Lung (tissue), 11 donors: ENCODE measurements at regions not wholly inside any gene's neighbourhood (a gene's known extent, or its start where the extent isn't known, plus 50 kb on each side); places are given as distances from the start of the nearest gene placed in this dataset.
A peak's percentile ranks its signal among the peaks of the same experiment; 100 is the strongest.

Experiments
- ATAC-seq: fragments of 200-7000 bp; cut with Tn5 transposase; one replicate; pipeline ENCODE4 v1.9.1; 2020; ENCODE audit warnings: moderate number of reproducible peaks; ENCODE audit not compliant: insufficient read depth, low FRiP score
- DNase-seq, 3 donors: peaks; one replicate each; pipeline ENCODE4 v3.0.0-alpha.2; 2013 to 2017
- H3K27ac ChIP-seq, 2 donors: one replicate each; pipeline ENCODE4 v1.5.1; 2013; ENCODE audit warnings: mild to moderate bottlenecking in 2 of 2, moderate library complexity in 2 of 2, control low read depth in 1 of 2, inconsistent platforms in 1 of 2, low read depth in 1 of 2, low read length in 1 of 2
- H3K27me3 ChIP-seq, 3 donors: one replicate each; pipeline ENCODE4 v1.5.1; 2013; ENCODE audit warnings: low read length in 2 of 3; ENCODE audit not compliant: control insufficient read depth in 3 of 3, insufficient read depth in 3 of 3
- H3K36me3 ChIP-seq, 4 donors: one replicate each; pipeline ENCODE4 v1.5.1; 2013; ENCODE audit warnings: low read length in 4 of 4, mild to moderate bottlenecking in 1 of 4, moderate library complexity in 1 of 4; ENCODE audit not compliant: control insufficient read depth in 4 of 4, insufficient read depth in 4 of 4
- H3K4me1 ChIP-seq, 5 donors: one replicate each; pipeline ENCODE4 v1.5.1; 2013; ENCODE audit warnings: low read length in 5 of 5, mild to moderate bottlenecking in 2 of 5, moderate library complexity in 1 of 5; ENCODE audit not compliant: control insufficient read depth in 5 of 5, insufficient read depth in 5 of 5
- H3K4me3 ChIP-seq: one replicate; pipeline ENCODE4 v1.5.1; 2013; ENCODE audit warnings: mild to moderate bottlenecking, control low read depth, moderate library complexity
- H3K9ac ChIP-seq, 2 donors: one replicate each; pipeline ENCODE4 v1.5.1; 2013; ENCODE audit warnings: low read length in 2 of 2, control low read depth in 1 of 2; ENCODE audit not compliant: insufficient read depth in 1 of 2
- H3K9me3 ChIP-seq, 4 donors: one replicate each; pipeline ENCODE4 v1.5.1; 2013; ENCODE audit warnings: low read length in 3 of 4, mild to moderate bottlenecking in 1 of 4, moderate library complexity in 1 of 4; ENCODE audit not compliant: control insufficient read depth in 4 of 4, insufficient read depth in 3 of 4
- whole genome bisulfite sequencing, 2 donors: extraction: QIAGEN DNeasy Blood & Tissue Kit; methylation state at CpG; one replicate each; pipeline ENCODE4 v1.1.7; 2013; 5-methylcytosine and 5-hydroxymethylcytosine counted together
- TF ChIP-seq, protein P1 (sequence below): IDR thresholded peaks from 2 replicates; pipeline ENCODE4 v1.5.1; 2012; ENCODE audit warnings: mild to moderate bottlenecking; ENCODE audit errors: control extremely low read depth, extremely low read depth
- donor health status: control.
- donor health status: control.
- donor health status: Bipolar disorder and iron deficiency.
- donor health status: healthy.
- donor health status: DM: yes; HTN: yes; CAD: no.

DNA sequence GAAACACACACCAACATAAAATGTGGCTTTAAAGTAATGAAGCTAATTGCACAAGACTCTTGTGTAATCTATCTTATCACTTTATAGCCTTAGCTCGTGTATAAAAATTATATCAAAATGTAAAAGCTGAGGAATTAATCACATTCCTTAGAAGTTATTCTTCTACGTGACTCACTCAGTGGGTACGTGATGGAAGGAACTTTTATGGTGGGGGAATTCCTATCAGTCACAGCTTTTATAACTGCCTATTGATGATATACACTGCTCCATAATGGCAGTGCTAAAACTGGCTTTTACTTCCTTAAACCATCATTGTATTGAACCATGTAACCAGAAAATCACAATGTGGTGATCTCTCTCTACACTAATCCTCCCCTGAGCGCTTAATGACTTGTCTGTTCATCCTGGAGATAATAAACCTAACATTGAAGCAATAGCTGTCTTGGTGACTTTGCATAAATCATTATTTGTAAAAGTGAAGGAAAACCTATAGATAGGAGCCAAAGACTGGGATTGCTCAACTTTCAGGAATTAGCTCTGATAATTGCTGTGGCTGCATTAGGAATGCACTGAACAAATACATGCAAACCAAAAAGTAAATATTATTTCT lies 276.7 kb downstream of the GBA3 start:
- Histone ChIP-seq H3K36me3 (no peaks in the 10 kb centered on the region), H3K4me1 (peaks cover 0 to 4% (median 0%) of the 10 kb centered on the region in 5 donors), H3K4me3 (no peak overlapping the region), H3K9me3 (peaks cover 0 to 3% (median 0%) of the 10 kb centered on the region in 4 donors), H3K9ac (no peak overlapping the region), H3K27me3 (no peaks in the 10 kb centered on the region), H3K27ac (no peak overlapping the region)
- no peak for ATAC-seq
- WGBS, 2 donors, result 75 to 83% methylated on average over 4 of the region's 4 CpGs
- TF ChIP-seq, protein P1, sequence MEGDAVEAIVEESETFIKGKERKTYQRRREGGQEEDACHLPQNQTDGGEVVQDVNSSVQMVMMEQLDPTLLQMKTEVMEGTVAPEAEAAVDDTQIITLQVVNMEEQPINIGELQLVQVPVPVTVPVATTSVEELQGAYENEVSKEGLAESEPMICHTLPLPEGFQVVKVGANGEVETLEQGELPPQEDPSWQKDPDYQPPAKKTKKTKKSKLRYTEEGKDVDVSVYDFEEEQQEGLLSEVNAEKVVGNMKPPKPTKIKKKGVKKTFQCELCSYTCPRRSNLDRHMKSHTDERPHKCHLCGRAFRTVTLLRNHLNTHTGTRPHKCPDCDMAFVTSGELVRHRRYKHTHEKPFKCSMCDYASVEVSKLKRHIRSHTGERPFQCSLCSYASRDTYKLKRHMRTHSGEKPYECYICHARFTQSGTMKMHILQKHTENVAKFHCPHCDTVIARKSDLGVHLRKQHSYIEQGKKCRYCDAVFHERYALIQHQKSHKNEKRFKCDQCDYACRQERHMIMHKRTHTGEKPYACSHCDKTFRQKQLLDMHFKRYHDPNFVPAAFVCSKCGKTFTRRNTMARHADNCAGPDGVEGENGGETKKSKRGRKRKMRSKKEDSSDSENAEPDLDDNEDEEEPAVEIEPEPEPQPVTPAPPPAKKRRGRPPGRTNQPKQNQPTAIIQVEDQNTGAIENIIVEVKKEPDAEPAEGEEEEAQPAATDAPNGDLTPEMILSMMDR, result no peak
- peak in 1 of 3 donors; percentile 32 for DNase-seq

GRCh38 chr4:22962295-22962694 lies 269.6 kb downstream of the GBA3 start:
- no peak overlapping the region for H3K27ac ChIP-seq
- DNase-seq (peak in 2 of 3 donors; percentile 58 to 67), ATAC-seq (no peak)
- 29 to 33% methylated on average over 4 of the region's 4 CpGs for WGBS, 2 donors
- no peaks in the 10 kb centered on the region for H3K9me3 ChIP-seq
- H3K27me3 ChIP-seq, result no peaks in the 10 kb centered on the region
- peaks cover 0 to 4% (median 0%) of the 10 kb centered on the region in 5 donors for H3K4me1 ChIP-seq
- no peak overlapping the region for H3K9ac ChIP-seq
- TF ChIP-seq, protein P1, result no peak
- H3K36me3 ChIP-seq, result no peaks in the 10 kb centered on the region
- H3K4me3 ChIP-seq, result no peak overlapping the region

DNA sequence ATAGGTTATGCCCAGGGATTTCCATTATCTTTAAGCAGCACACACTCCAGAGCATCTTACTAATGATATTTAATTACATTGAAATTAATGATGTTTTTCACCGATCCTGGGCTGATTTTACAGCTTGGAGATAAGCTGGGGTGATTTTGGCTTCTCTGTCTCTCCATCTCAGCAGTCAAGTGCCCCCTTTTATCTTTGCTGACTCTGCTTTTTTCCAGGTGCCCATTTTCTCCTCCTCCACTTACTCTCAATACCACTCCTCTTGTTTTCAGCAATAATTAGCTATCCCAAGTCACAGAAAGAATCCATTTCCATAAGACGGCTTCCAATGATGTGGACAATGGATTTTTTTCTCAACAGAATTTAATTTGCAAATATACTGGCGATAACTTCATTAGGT lies 266.7 kb downstream of the GBA3 start:
- no peak for DNase-seq
- Histone ChIP-seq H3K27me3 (no peaks in the 10 kb centered on the region), H3K27ac (no peak overlapping the region), H3K9ac (no peak overlapping the region), H3K9me3 (no peaks in the 10 kb centered on the region), H3K4me3 (no peak overlapping the region), H3K4me1 (peaks cover 0 to 4% (median 0%) of the 10 kb centered on the region in 5 donors), H3K36me3 (no peaks in the 10 kb centered on the region)
- TF ChIP-seq, protein P1, result no peak
- 63 to 88% methylated on average over 3 of the region's 3 CpGs for WGBS, 2 donors
- ATAC-seq, result no peak

DNA sequence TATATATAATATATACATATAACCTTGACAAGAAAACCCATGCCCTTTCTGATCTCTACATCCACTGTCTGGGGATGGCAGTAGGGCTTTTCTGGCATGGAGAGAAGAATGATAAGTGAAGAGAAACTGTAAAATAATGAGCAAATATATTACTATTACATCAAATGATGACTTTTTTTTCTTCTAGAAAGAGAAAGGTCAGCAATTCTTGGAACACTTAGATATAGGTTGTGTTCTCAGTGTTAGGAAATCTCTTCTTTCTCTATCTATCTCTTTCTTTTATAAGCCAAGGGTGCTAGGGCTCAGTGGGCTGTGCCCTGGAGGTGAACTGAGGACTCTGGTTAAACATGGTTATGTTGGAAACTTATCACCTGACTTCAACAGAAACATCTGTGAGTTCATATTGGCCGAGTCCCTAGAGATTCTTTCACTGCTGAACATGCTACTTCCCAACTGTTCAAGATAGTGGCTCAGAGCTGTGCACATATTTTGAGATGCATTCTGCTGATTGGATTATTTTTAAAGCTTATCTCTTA lies 265.1 kb downstream of the GBA3 start:
- H3K9ac ChIP-seq, result no peak overlapping the region
- no peak for ATAC-seq
- 51 to 61% methylated on average over 1 of the region's 1 CpG for WGBS, 2 donors

More for the DNA sequence above, 265.1 kb downstream of the GBA3 start:
- Histone ChIP-seq H3K4me3 (no peak overlapping the region), H3K4me1 (peaks cover 0 to 4% (median 0%) of the 10 kb centered on the region in 5 donors), H3K36me3 (no peaks in the 10 kb centered on the region), H3K27ac (no peak overlapping the region), H3K9me3 (no peaks in the 10 kb centered on the region), H3K27me3 (no peaks in the 10 kb centered on the region)
- no peak for DNase-seq
- TF ChIP-seq, protein P1, result no peak
